ENCODE measurements at regions not wholly inside any gene's neighbourhood (a gene's known extent, or its start where the extent isn't known, plus 50 kb on each side); places are given as distances from the start of the nearest gene placed in this dataset.
A peak's percentile ranks its signal among the peaks of the same experiment; 100 is the strongest.
"Not testable (repeated sequence)": the region's sequence is repeated elsewhere in the genome, so short reads cannot be mapped to it uniquely, and the experiment has no call there.

DNA sequence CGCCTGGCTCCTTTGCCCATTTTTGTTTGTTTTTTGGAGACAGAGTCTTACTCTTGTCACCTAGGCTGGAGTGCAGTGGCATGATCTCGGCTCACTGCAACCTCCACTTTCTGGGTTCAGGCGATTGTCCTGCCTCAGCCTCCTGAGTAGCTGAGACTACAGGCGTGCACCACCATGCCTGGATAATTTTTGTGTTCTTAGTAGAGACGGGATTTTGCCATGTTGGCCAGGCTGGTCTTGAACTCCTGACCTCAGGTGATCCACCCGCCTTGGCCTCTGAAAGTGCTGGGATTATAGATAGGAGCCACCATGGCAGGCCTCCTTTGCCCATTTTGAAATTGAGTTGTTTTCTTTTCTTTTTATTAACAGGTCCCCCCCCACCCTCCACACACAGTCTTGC, 89.4 kb upstream of the TPTE start:
- TF ChIP-seq CTCF (IDR thresholded peaks at IDR 0.05) = not testable (repeated sequence)
- peak in 1 of 2 donors; percentile 7 for TF ChIP-seq POLR2A (IDR thresholded peaks at IDR 0.05)

Measured in tibial nerve (tissue), 3 donors.